ENCODE measurements at regions not wholly inside any gene's neighbourhood (a gene's known extent, or its start where the extent isn't known, plus 50 kb on each side); places are given as distances from the start of the nearest gene placed in this dataset.

GRCh38 chr7:42400961-42401360, 164.0 kb upstream of the GLI3 start:
- H3K27me3 ChIP-seq (ENCODE audit: control insufficient read depth, insufficient read depth, low read length), result no peaks in the 10 kb centered on the region

GRCh38 chr7:42400211-42400772, 163.3 kb upstream of the GLI3 start:
- DNase-seq (ENCODE audit: low read depth, low spot score) (no peak), ATAC-seq (no peak)
- no peak for TF ChIP-seq POLR2AphosphoS5 (IDR thresholded peaks at IDR 0.05; ENCODE audit: low read depth, low read length)
- TF ChIP-seq REST (IDR thresholded peaks at IDR 0.05; ENCODE audit: insufficient read depth in 1 of 2, low read depth in 2 of 2, low read length in 1 of 2), result no peak
- TF ChIP-seq SIN3A (IDR thresholded peaks at IDR 0.05; ENCODE audit: borderline replicate concordance, insufficient read depth, low read depth, low read length), result no peak
- no peak for TF ChIP-seq TCF7L2 (IDR thresholded peaks at IDR 0.05; ENCODE audit: low read depth, low read length)
- no peak for TF ChIP-seq CTCF (IDR thresholded peaks at IDR 0.05)
- Histone ChIP-seq H3K4me1 (ENCODE audit: control insufficient read depth, insufficient read depth, low read length) (no peaks in the 10 kb centered on the region), H3K36me3 (ENCODE audit: control insufficient read depth, insufficient read depth, low read length) (no peaks in the 10 kb centered on the region), H3K9me3 (ENCODE audit: control insufficient read depth, insufficient read depth, low read depth, low read length) (no peaks in the 10 kb centered on the region), H3K27me3 (ENCODE audit: control insufficient read depth, insufficient read depth, low read length) (no peaks in the 10 kb centered on the region), H3K4me3 (ENCODE audit: low read depth in 2 of 2, low read length in 2 of 2) (no peak overlapping the region), H3K27ac (ENCODE audit: low read length) (no peak overlapping the region)
- POLR2A ChIA-PET, result no interaction called here
- CTCF ChIA-PET, result no interaction called here
- intact Hi-C loops (cut with micrococcal nuclease; ENCODE audit: unreplicated experiment), result no loop called here
- BruUV-seq (replicated peaks), result no TSS peak
- in situ Hi-C loops (cut with HindIII; ENCODE audit: low pct_unique_long_range_greater_than_20kb, low sequenced_read_pairs), result no loop called here

More at GRCh38 chr7:42400961-42401360, 164.0 kb upstream of the GLI3 start:
- no TSS peak for BruUV-seq (replicated peaks)
- in situ Hi-C loops (cut with HindIII; ENCODE audit: low pct_unique_long_range_greater_than_20kb, low sequenced_read_pairs), result no loop called here
- Histone ChIP-seq H3K4me3 (ENCODE audit: low read depth in 2 of 2, low read length in 2 of 2) (no peak overlapping the region), H3K9me3 (ENCODE audit: control insufficient read depth, insufficient read depth, low read depth, low read length) (no peaks in the 10 kb centered on the region), H3K4me1 (ENCODE audit: control insufficient read depth, insufficient read depth, low read length) (no peaks in the 10 kb centered on the region), H3K36me3 (ENCODE audit: control insufficient read depth, insufficient read depth, low read length) (no peaks in the 10 kb centered on the region), H3K27ac (ENCODE audit: low read length) (no peak overlapping the region)
- DNase-seq (ENCODE audit: low read depth, low spot score) (no peak), ATAC-seq (no peak)
- ChIA-PET POLR2A (no interaction called here), CTCF (no interaction called here)
- intact Hi-C loops (cut with micrococcal nuclease; ENCODE audit: unreplicated experiment), result no loop called here
- no peak for TF ChIP-seq TCF7L2 (IDR thresholded peaks at IDR 0.05; ENCODE audit: low read depth, low read length)
- TF ChIP-seq POLR2AphosphoS5 (IDR thresholded peaks at IDR 0.05; ENCODE audit: low read depth, low read length), result no peak
- TF ChIP-seq REST (IDR thresholded peaks at IDR 0.05; ENCODE audit: insufficient read depth in 1 of 2, low read depth in 2 of 2, low read length in 1 of 2), result no peak
- TF ChIP-seq CTCF (IDR thresholded peaks at IDR 0.05), result no peak
- no peak for TF ChIP-seq SIN3A (IDR thresholded peaks at IDR 0.05; ENCODE audit: borderline replicate concordance, insufficient read depth, low read depth, low read length)
